ENCODE measurements at regions not wholly inside any gene's neighbourhood (a gene's known extent, or its start where the extent isn't known, plus 50 kb on each side); places are given as distances from the start of the nearest gene placed in this dataset.

DNA sequence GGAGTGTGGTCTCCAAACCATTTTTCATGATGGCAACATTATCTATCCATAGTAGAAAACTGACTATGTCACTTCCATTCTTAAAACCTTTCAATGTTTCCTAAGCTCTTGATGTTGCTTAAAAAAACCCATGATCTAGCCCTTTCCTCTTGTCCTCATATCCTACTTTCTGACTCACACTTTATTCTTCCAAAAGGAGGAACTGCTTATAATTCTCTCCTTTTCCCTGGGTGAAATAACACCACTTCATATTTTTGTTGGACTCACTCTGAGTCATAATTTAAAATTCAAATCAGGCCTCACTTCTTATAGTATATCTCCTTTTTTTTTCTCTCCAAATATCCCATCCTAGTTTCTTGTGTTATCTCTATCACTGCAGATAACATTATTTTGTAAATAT lies 513.9 kb downstream of the MAN2A1 start:
- Histone ChIP-seq H3K27me3 (ENCODE audit: insufficient read depth in 3 of 3, low read length in 2 of 3) (no peaks in the 10 kb centered on the region), H3K36me3 (ENCODE audit: insufficient read depth in 1 of 2, low read depth in 1 of 2) (no peaks in the 10 kb centered on the region), H3K27ac (no peak overlapping the region), H3K4me3 (no peak overlapping the region), H3K4me1 (no peaks in the 10 kb centered on the region), H3K9me3 (peaks cover 9% of the 10 kb centered on the region)
- DNase-seq: no peak
- no peak for ATAC-seq
- TF ChIP-seq, protein P1, sequence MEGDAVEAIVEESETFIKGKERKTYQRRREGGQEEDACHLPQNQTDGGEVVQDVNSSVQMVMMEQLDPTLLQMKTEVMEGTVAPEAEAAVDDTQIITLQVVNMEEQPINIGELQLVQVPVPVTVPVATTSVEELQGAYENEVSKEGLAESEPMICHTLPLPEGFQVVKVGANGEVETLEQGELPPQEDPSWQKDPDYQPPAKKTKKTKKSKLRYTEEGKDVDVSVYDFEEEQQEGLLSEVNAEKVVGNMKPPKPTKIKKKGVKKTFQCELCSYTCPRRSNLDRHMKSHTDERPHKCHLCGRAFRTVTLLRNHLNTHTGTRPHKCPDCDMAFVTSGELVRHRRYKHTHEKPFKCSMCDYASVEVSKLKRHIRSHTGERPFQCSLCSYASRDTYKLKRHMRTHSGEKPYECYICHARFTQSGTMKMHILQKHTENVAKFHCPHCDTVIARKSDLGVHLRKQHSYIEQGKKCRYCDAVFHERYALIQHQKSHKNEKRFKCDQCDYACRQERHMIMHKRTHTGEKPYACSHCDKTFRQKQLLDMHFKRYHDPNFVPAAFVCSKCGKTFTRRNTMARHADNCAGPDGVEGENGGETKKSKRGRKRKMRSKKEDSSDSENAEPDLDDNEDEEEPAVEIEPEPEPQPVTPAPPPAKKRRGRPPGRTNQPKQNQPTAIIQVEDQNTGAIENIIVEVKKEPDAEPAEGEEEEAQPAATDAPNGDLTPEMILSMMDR (IDR thresholded peaks at IDR 0.05): no peak
- intact Hi-C loops (cut with DNase I): no loop called here

DNA sequence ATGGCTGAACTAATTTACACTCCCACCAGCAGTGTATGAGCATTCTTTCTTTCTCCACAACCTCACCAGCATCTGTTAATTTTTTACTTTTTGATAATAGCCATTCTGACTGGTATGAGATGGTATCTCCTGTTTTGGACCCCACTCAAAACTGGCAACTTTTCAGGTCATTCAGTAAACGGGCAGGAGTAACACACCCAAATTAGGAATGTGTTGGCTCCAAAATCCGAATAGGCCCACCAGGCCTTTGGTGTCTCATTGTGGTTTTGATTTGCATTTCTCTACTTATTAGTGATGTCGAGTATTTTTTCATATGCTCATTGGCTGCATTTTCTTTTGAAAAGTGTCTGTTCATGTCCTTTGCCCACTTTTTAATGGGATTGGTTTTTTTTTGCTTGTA lies 517.1 kb downstream of the TMEM232 start:
- Histone ChIP-seq H3K27me3 (ENCODE audit: insufficient read depth in 3 of 3, low read length in 2 of 3) (no peaks in the 10 kb centered on the region), H3K36me3 (ENCODE audit: insufficient read depth in 1 of 2, low read depth in 1 of 2) (no peaks in the 10 kb centered on the region), H3K9me3 (no peaks in the 10 kb centered on the region), H3K27ac (no peak overlapping the region), H3K4me3 (no peak overlapping the region), H3K4me1 (no peaks in the 10 kb centered on the region)
- ATAC-seq (no peak), DNase-seq (no peak)
- TF ChIP-seq, protein P1 (IDR thresholded peaks at IDR 0.05): no peak
- intact Hi-C loops (cut with DNase I): no loop called here
- 56 to 67% (median 60%) methylated on average over 3 of the region's 3 CpGs for WGBS, 3 donors

DNA sequence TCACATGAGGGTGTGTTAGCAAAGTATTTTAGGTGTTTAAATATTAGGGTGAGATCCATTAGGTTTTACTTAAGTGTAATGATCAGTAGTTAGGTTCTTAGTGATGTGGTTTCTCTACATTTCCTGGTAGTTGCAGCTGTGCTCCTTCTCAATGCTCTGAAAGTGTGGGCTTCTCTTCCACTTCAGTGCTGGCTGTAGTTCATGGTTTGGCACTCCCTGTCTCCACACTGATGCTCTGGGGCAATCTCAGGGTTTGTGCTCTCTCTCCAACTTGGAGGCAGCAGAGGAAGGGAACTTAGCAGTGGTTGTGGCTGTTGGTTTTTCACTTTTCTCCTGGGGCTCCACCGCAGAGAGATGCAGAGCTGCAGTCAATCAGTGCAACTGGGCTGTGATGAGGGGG lies 507.5 kb downstream of the TMEM232 start:
- 35 to 82% (median 81%) methylated on average over 1 of the region's 1 CpG for WGBS, 3 donors
- no peaks in the 10 kb centered on the region for H3K36me3 ChIP-seq (ENCODE audit: insufficient read depth in 1 of 2, low read depth in 1 of 2)
- TF ChIP-seq, protein P1 (IDR thresholded peaks at IDR 0.05): no peak
- DNase-seq: no peak
- no peak for ATAC-seq
- H3K27ac ChIP-seq: no peak overlapping the region
- no peaks in the 10 kb centered on the region for H3K4me1 ChIP-seq
- H3K27me3 ChIP-seq (ENCODE audit: insufficient read depth in 3 of 3, low read length in 2 of 3): peaks cover 0 to 2% (median 0%) of the 10 kb centered on the region in 3 donors
- peaks cover 25% of the 10 kb centered on the region for H3K9me3 ChIP-seq
- no peak overlapping the region for H3K4me3 ChIP-seq
- intact Hi-C loops (cut with DNase I): no loop called here

DNA sequence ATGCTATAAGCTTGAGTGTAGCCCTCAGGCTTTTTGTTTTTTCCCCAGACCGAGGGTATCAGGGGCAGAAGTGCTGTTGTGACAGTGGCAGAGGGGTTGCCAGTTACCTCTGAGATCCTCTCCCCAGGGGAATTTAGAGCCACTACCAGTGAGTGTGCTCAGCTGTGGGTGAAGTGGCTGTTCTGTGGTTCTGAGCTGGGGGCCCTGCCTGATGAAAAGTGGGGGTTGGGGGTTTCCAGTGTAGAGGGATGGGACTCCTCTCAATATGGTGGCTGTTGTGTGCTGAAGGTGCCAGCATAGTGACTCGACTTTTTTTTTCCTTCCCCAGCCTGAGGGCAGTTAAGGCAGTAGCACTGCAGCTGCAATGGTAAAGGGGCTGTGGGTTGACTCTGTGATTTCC lies 506.7 kb downstream of the TMEM232 start:
- 54 to 73% (median 67%) methylated on average over 2 of the region's 2 CpGs for WGBS, 3 donors
- Histone ChIP-seq H3K27me3 (ENCODE audit: insufficient read depth in 3 of 3, low read length in 2 of 3) (peaks cover 0 to 2% (median 0%) of the 10 kb centered on the region in 3 donors), H3K4me1 (no peaks in the 10 kb centered on the region), H3K27ac (no peak overlapping the region), H3K9me3 (peaks cover 25% of the 10 kb centered on the region), H3K36me3 (ENCODE audit: insufficient read depth in 1 of 2, low read depth in 1 of 2) (no peaks in the 10 kb centered on the region), H3K4me3 (no peak overlapping the region)
- intact Hi-C loops (cut with DNase I): no loop called here
- no peak for ATAC-seq
- no peak for DNase-seq
- TF ChIP-seq, protein P1 (IDR thresholded peaks at IDR 0.05): no peak

DNA sequence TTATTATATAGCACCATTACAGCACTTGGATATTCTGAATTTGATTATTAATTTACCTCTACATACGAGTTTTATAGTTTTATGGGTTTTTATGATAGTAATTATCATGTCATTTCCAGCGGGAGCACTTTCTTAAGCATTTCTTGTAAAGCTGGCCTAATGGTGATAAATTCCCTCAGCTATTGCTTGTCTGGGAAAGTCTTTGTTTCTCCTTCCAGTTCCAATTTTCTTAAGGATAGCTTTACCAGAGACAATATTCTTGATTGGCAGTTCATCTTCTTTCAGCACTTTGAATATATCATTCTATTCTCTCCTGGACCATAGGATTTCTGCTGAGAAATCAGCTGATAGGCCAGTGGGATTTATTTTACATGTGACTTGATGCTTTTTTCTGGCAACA lies 505.4 kb downstream of the TMEM232 start:
- TF ChIP-seq, protein P1 (IDR thresholded peaks at IDR 0.05): no peak
- DNase-seq (no peak), ATAC-seq (no peak)
- no peak overlapping the region for H3K27ac ChIP-seq
- intact Hi-C loops (cut with DNase I): no loop called here
- 61 to 67% (median 62%) methylated on average over 2 of the region's 2 CpGs for WGBS, 3 donors
- H3K36me3 ChIP-seq (ENCODE audit: insufficient read depth in 1 of 2, low read depth in 1 of 2): no peaks in the 10 kb centered on the region
- H3K27me3 ChIP-seq (ENCODE audit: insufficient read depth in 3 of 3, low read length in 2 of 3): peaks cover 0 to 2% (median 0%) of the 10 kb centered on the region in 3 donors
- H3K4me3 ChIP-seq: no peak overlapping the region
- peaks cover 21% of the 10 kb centered on the region for H3K9me3 ChIP-seq
- no peaks in the 10 kb centered on the region for H3K4me1 ChIP-seq

Measured in psoas muscle (tissue), 7 donors.